Mucosa of descending colon (tissue), 3 donors: ENCODE measurements at regions not wholly inside any gene's neighbourhood (a gene's known extent, or its start where the extent isn't known, plus 50 kb on each side); places are given as distances from the start of the nearest gene placed in this dataset.
A peak's percentile ranks its signal among the peaks of the same experiment; 100 is the strongest.

Source experiments
- ATAC-seq: fragments of 200-7000 bp; cut with Tn5 transposase; one replicate; pipeline ENCODE4 v1.9.1; 2020; ENCODE audit warnings: mild to moderate bottlenecking, moderate library complexity
- DNase-seq, 3 donors: peaks; one replicate each; pipeline ENCODE4 v3.0.0-alpha.2; 2020
- H3K36me3 ChIP-seq: fragments of 200-600 bp; one replicate; pipeline ENCODE4 v1.8.0; 2021; ENCODE audit warnings: low read depth, mild to moderate bottlenecking
- H3K4me1 ChIP-seq: fragments of 200-600 bp; one replicate; pipeline ENCODE4 v1.8.0; 2021; ENCODE audit warnings: low read depth, mild to moderate bottlenecking
- H3K4me3 ChIP-seq: fragments of 200-600 bp; one replicate; pipeline ENCODE4 v1.8.0; 2021; ENCODE audit warnings: mild to moderate bottlenecking
- H3K9me3 ChIP-seq: fragments of 200-600 bp; one replicate; pipeline ENCODE4 v1.8.0; 2021; ENCODE audit warnings: mild to moderate bottlenecking
- intact Hi-C, 2 donors: fragments of 100-400 bp; cut with DNase I in 1 of 2; cut with micrococcal nuclease in 1 of 2; formaldehyde crosslinking; loops; one replicate each; pipeline versions ENCODE4 v1.11.0 to v1.11.1; 2022; cut with DNase I, micrococcal nuclease
- TF ChIP-seq, protein P1 (sequence below): fragments of 200-600 bp; IDR thresholded peaks from one replicate; pipeline ENCODE4 v1.8.0; 2022; ENCODE audit warnings: antibody characterized with exemption, mild to moderate bottlenecking
- donor health status: DM: no; HTN: no; CAD: no; lungs with moderate emphysema.
- donor health status: DM: no; HTN: no; CAD: no.
- donor health status: DM: no; HTN: yes; CAD: no.

DNA sequence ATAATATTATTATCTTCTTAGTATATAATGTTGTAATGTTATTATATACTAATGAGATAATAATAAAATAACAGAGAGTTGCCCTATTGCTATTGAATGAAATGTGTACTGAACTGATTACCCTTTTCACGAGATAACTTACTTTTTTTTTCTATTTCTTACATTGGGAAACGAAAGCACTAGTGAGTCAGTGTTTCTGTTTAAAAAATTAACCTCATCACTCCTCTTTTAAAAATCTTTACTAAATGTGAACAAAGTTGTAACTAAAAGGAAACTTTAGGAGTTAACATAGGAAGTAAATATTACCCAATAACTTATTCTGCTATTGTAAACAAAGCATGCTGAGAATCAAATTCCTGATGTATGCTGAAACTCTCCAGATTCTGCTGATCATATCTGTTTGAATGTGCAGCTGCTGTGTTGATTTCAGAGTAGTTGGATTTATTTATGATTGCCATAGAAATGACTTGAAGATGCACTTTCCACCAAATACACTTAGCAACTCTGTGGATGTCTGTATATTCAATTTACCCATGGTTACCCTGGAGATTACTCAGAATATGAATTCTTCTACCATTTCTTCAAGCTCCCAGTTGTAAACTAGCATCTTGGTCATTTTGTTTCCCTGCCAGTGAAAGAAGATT lies 523.4 kb downstream of the TENT5A start:
- Histone ChIP-seq H3K4me1 (no peaks in the 10 kb centered on the region), H3K9me3 (no peaks in the 10 kb centered on the region), H3K36me3 (no peaks in the 10 kb centered on the region), H3K4me3 (no peak overlapping the region)
- intact Hi-C loops, result no loop called here
- TF ChIP-seq, protein P1, sequence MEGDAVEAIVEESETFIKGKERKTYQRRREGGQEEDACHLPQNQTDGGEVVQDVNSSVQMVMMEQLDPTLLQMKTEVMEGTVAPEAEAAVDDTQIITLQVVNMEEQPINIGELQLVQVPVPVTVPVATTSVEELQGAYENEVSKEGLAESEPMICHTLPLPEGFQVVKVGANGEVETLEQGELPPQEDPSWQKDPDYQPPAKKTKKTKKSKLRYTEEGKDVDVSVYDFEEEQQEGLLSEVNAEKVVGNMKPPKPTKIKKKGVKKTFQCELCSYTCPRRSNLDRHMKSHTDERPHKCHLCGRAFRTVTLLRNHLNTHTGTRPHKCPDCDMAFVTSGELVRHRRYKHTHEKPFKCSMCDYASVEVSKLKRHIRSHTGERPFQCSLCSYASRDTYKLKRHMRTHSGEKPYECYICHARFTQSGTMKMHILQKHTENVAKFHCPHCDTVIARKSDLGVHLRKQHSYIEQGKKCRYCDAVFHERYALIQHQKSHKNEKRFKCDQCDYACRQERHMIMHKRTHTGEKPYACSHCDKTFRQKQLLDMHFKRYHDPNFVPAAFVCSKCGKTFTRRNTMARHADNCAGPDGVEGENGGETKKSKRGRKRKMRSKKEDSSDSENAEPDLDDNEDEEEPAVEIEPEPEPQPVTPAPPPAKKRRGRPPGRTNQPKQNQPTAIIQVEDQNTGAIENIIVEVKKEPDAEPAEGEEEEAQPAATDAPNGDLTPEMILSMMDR, result no peak
- DNase-seq (no peak), ATAC-seq (no peak)

DNA sequence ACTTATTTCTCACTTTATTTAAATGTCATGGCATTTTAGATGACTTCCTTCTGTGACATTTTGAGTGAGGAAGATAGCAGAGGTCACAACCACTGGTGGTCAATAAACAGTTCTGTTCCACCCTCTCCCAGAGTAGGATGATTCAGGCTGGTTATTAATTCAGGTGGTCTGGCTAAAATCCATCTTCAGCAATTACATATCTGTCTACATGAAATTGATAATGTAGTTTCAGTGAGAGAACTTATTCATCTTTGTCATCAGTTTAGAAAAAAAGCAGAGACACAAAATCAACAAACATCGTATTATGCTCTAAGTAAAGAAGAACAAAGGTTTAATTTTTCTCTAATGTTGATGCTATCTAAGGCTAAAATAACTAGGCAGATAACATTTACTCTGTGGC lies 525.5 kb downstream of the TENT5A start:
- ATAC-seq (no peak), DNase-seq (no peak)
- no peaks in the 10 kb centered on the region for H3K4me1 ChIP-seq
- no peaks in the 10 kb centered on the region for H3K9me3 ChIP-seq
- TF ChIP-seq, protein P1, result no peak
- H3K4me3 ChIP-seq, result no peak overlapping the region
- H3K36me3 ChIP-seq, result no peaks in the 10 kb centered on the region
- intact Hi-C loops, result no loop called here

DNA sequence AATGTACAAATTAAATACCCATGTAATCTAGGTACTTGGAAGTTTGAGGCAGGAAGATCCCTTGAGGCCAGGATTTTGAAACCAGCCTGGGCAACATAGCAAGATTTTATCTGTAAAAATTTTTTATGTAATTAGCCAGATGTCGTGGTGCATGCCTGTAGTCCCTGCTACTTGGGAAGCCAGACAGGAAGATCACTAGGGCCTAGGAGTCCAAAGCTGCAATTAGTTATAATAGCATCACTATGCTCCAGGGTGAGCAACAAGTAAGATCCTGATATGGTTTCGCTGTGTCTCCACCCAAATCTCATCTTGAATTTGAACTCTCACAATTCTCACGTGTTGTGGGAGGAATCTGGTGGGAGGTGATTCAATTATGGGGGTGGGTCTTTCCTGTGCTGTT lies 535.8 kb downstream of the TENT5A start:
- ATAC-seq (no peak), DNase-seq (no peak)
- intact Hi-C loops, result no loop called here
- TF ChIP-seq, protein P1, result no peak
- no peaks in the 10 kb centered on the region for H3K36me3 ChIP-seq
- H3K9me3 ChIP-seq, result peaks cover 4% of the 10 kb centered on the region
- H3K4me3 ChIP-seq, result no peak overlapping the region
- no peaks in the 10 kb centered on the region for H3K4me1 ChIP-seq

DNA sequence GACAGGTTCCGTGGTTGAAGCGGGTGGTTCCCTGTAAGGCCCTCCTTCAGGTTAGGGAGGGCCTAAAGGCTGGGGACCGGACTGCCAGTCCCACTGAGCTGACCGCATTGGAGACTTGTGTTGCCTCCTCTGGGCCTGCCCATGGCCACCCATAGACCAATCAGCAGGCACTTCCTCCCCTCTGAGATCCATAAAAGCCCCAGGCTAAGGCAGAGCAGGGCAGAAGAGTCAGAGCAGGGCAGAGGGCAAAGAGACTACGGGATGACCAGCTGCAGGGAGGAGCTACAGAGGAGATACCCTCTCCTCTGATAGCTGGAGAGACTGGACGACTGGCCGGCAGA lies 537.4 kb downstream of the TENT5A start:
- Histone ChIP-seq H3K36me3 (no peaks in the 10 kb centered on the region), H3K9me3 (peaks cover 4% of the 10 kb centered on the region), H3K4me1 (no peaks in the 10 kb centered on the region), H3K4me3 (no peak overlapping the region)
- no peak for DNase-seq
- intact Hi-C loops, result no loop called here
- TF ChIP-seq, protein P1, result no peak
- no peak for ATAC-seq

DNA sequence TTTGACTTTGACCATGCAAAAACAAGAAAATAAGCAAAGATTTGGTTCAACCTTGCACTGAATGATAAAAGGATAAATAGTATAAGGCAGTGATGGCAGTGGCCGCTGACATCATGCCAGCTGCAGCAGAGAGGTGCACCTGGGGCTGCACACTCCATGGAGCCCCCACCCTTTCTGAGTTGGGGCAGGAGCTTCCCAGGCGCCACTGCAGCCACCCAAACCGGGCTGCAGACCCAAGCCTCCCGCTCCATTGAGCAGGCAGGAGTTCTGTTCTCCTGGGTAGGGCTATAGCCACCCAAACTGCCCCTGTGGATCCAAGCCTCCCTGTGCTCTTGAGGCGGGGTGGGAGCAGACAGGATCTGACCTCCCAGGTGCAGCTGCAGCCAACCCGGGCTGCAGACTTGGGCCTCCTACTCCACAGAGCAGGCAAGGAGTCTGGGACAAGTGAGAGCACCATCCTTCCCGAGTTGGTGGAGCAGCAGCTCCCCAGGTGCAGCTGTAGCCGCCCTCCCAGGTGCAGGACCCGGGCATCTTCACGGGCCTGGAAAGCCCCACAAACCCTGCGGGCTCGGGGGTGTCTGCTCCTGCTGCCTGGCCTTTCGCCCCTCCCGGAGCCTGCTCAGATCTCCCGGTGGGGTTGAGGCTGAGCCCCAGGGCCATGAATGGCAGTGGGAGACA lies 537.9 kb downstream of the TENT5A start:
- DNase-seq, result peak in 2 of 3 donors; percentile 9 to 41
- no peaks in the 10 kb centered on the region for H3K4me1 ChIP-seq
- H3K36me3 ChIP-seq, result no peaks in the 10 kb centered on the region
- intact Hi-C loops, result no loop called here
- ATAC-seq, result no peak
- H3K9me3 ChIP-seq, result peaks cover 4% of the 10 kb centered on the region
- H3K4me3 ChIP-seq, result no peak overlapping the region
- TF ChIP-seq, protein P1, result no peak
